Neural progenitor cell (in vitro differentiated cells): ENCODE measurements at regions not wholly inside any gene's neighbourhood (a gene's known extent, or its start where the extent isn't known, plus 50 kb on each side); places are given as distances from the start of the nearest gene placed in this dataset.

Experiments
- DNase-seq: peaks from one replicate; pipeline ENCODE4 v3.0.0-alpha.2; 2016; ENCODE audit warnings: low spot score
- H2AFZ ChIP-seq: fragments of 200-600 bp; sonication (generic); replicated peaks from 2 replicates; pipeline ENCODE4 v1.6.1; 2016; ENCODE audit warnings: antibody characterized with exemption
- H3F3A ChIP-seq: fragments of 200-600 bp; sonication (generic); 2 replicates; pipeline ENCODE4 v1.6.1; 2016; ENCODE audit warnings: antibody characterized with exemption, low read depth
- H3K27ac ChIP-seq: fragments of 200-600 bp; sonication (generic); 2 replicates; pipeline ENCODE4 v1.5.1; 2016; ENCODE audit warnings: mild to moderate bottlenecking
- H3K27me3 ChIP-seq: fragments of 200-600 bp; sonication (generic); 2 replicates; pipeline ENCODE4 v1.6.1; 2016; ENCODE audit warnings: mild to moderate bottlenecking, moderate library complexity
- H3K36me3 ChIP-seq: fragments of 200-600 bp; sonication (generic); 2 replicates; pipeline ENCODE4 v1.5.1; 2016
- H3K4me1 ChIP-seq: fragments of 200-600 bp; sonication (generic); 2 replicates; pipeline ENCODE4 v1.6.1; 2016; ENCODE audit warnings: mixed run types
- H3K4me2 ChIP-seq: fragments of 200-600 bp; sonication (generic); 2 replicates; pipeline ENCODE4 v1.6.1; 2016
- H3K4me3 ChIP-seq: fragments of 200-600 bp; sonication (generic); 2 replicates; pipeline ENCODE4 v1.5.1; 2016
- H3K79me2 ChIP-seq: fragments of 200-600 bp; sonication (generic); 2 replicates; pipeline ENCODE4 v1.6.1; 2016; ENCODE audit warnings: low read depth
- H3K9ac ChIP-seq: fragments of 200-600 bp; sonication (generic); 2 replicates; pipeline ENCODE4 v1.6.1; 2016
- H3K9me3 ChIP-seq: fragments of 200-600 bp; sonication (generic); 2 replicates; pipeline ENCODE4 v1.5.1; 2016; ENCODE audit warnings: low read depth
- H4K20me1 ChIP-seq: fragments of 200-600 bp; sonication (generic); 2 replicates; pipeline ENCODE4 v1.6.1; 2016; ENCODE audit warnings: low read depth
- H3K27ac Mint-ChIP-seq: 3 replicates; pipeline ENCODE4 v1.8.0; 2021; ENCODE audit warnings: mixed read lengths
- H3K27me3 Mint-ChIP-seq: 2 replicates; pipeline ENCODE4 v1.8.0; 2022; ENCODE audit warnings: low read depth, mild to moderate bottlenecking, inconsistent platforms, moderate library complexity, mixed read lengths; ENCODE audit not compliant: insufficient read depth
- H3K36me3 Mint-ChIP-seq: 3 replicates; pipeline ENCODE4 v1.8.0; 2021; ENCODE audit warnings: mixed read lengths
- H3K4me1 Mint-ChIP-seq: 3 replicates; pipeline ENCODE4 v1.8.0; 2021; ENCODE audit warnings: mixed read lengths
- H3K4me3 Mint-ChIP-seq: 3 replicates; pipeline ENCODE4 v1.8.0; 2021; ENCODE audit warnings: mild to moderate bottlenecking, moderate library complexity, mixed read lengths
- H3K9me3 Mint-ChIP-seq: 3 replicates; pipeline ENCODE4 v1.8.0; 2020; ENCODE audit warnings: mixed read lengths
- CTCF ChIP-seq: fragments of 200-600 bp; sonication (generic); IDR thresholded peaks from 2 replicates; pipeline ENCODE4 v1.5.1; 2017; ENCODE audit warnings: antibody characterized with exemption, mild to moderate bottlenecking
- EZH2 ChIP-seq: fragments of 200-600 bp; sonication (generic); IDR thresholded peaks from 2 replicates; pipeline ENCODE4 v1.6.1; 2017; ENCODE audit warnings: antibody characterized with exemption, mild to moderate bottlenecking, moderate library complexity
- EZH2phosphoT487 ChIP-seq: fragments of 200-600 bp; sonication (generic); IDR thresholded peaks from 2 replicates; pipeline ENCODE4 v1.6.1; 2017; ENCODE audit warnings: antibody characterized with exemption

- Histone ChIP-seq H3K27ac (no peak overlapping the region), H3K79me2 (no peaks in the 10 kb centered on the region), H3K27me3 (no peaks in the 10 kb centered on the region), H3K4me2 (no peak overlapping the region), H2AFZ (no peak overlapping the region), H3K4me1 (no peaks in the 10 kb centered on the region), H3F3A (no peaks in the 10 kb centered on the region), H3K9me3 (no peaks in the 10 kb centered on the region), H3K4me3 (no peak overlapping the region), H3K9ac (no peak overlapping the region), H3K36me3 (no peaks in the 10 kb centered on the region), H4K20me1 (no peaks in the 10 kb centered on the region)
- no peak for TF ChIP-seq EZH2phosphoT487
- TF ChIP-seq EZH2 = no peak
- TF ChIP-seq CTCF = no peak
- Mint-ChIP-seq H3K27ac (no peak overlapping the region), H3K9me3 (peaks cover 2% of the 10 kb centered on the region), H3K36me3 (peaks cover 2% of the 10 kb centered on the region), H3K27me3 (peaks cover 2% of the 10 kb centered on the region), H3K4me1 (peaks cover 3% of the 10 kb centered on the region), H3K4me3 (no peak overlapping the region)
- DNase-seq = no peak
Observed at GRCh38 chr7:136033413-136034031, 56.4 kb upstream of the MTPN start.

GRCh38 chr7:136030867-136031318 lies 53.7 kb upstream of the MTPN start:
- Histone ChIP-seq H3K36me3 (no peaks in the 10 kb centered on the region), H2AFZ (no peak overlapping the region), H3K9me3 (no peaks in the 10 kb centered on the region), H3K9ac (no peak overlapping the region), H3F3A (no peaks in the 10 kb centered on the region), H3K4me2 (no peak overlapping the region), H4K20me1 (no peaks in the 10 kb centered on the region), H3K4me3 (no peak overlapping the region), H3K4me1 (no peaks in the 10 kb centered on the region), H3K27ac (no peak overlapping the region), H3K79me2 (no peaks in the 10 kb centered on the region), H3K27me3 (no peaks in the 10 kb centered on the region)
- Mint-ChIP-seq H3K27ac (no peak overlapping the region), H3K4me3 (no peak overlapping the region), H3K27me3 (peaks cover 2% of the 10 kb centered on the region), H3K9me3 (no peaks in the 10 kb centered on the region), H3K4me1 (peaks cover 2% of the 10 kb centered on the region), H3K36me3 (no peaks in the 10 kb centered on the region)
- TF ChIP-seq EZH2 (no peak), EZH2phosphoT487 (no peak), CTCF (no peak)
- no peak for DNase-seq

- no peaks in the 10 kb centered on the region for H3F3A ChIP-seq
- H3K79me2 ChIP-seq = no peaks in the 10 kb centered on the region
- Mint-ChIP-seq H3K4me1 (no peaks in the 10 kb centered on the region), H3K36me3 (no peaks in the 10 kb centered on the region), H3K27me3 (peaks cover 2% of the 10 kb centered on the region), H3K9me3 (no peaks in the 10 kb centered on the region), H3K27ac (no peak overlapping the region), H3K4me3 (no peak overlapping the region)
- TF ChIP-seq EZH2phosphoT487 = no peak
- no peak for TF ChIP-seq CTCF
- no peak for TF ChIP-seq EZH2
- no peak overlapping the region for H3K4me2 ChIP-seq
- no peak overlapping the region for H3K27ac ChIP-seq
- no peaks in the 10 kb centered on the region for H3K36me3 ChIP-seq
- DNase-seq = no peak
- no peaks in the 10 kb centered on the region for H4K20me1 ChIP-seq
- H3K9me3 ChIP-seq = no peaks in the 10 kb centered on the region
- no peak overlapping the region for H3K4me3 ChIP-seq
- no peak overlapping the region for H3K9ac ChIP-seq
- no peaks in the 10 kb centered on the region for H3K27me3 ChIP-seq
- no peak overlapping the region for H2AFZ ChIP-seq
- no peaks in the 10 kb centered on the region for H3K4me1 ChIP-seq
Observed at GRCh38 chr7:136030330-136030729, 53.2 kb upstream of the MTPN start.
